ES-I3 (cell line): ENCODE measurements at regions not wholly inside any gene's neighbourhood (a gene's known extent, or its start where the extent isn't known, plus 50 kb on each side); places are given as distances from the start of the nearest gene placed in this dataset.

Experiments used
- H3K36me3 ChIP-seq: 2 replicates; pipeline ENCODE4 v1.6.1; 2013; ENCODE audit warnings: mild to moderate bottlenecking, low read length, control low read depth, moderate library complexity; ENCODE audit not compliant: insufficient read depth
- H3K4me1 ChIP-seq: 2 replicates; pipeline ENCODE4 v1.6.1; 2013; ENCODE audit warnings: mild to moderate bottlenecking, control low read depth, low read length; ENCODE audit not compliant: insufficient read depth
- H3K9ac ChIP-seq: 2 replicates; pipeline ENCODE4 v1.6.1; 2013; ENCODE audit warnings: low read depth, mild to moderate bottlenecking, low read length, moderate library complexity
- H3K9me3 ChIP-seq: 2 replicates; pipeline ENCODE4 v1.6.1; 2013; ENCODE audit warnings: mild to moderate bottlenecking, low read length, moderate library complexity; ENCODE audit not compliant: control insufficient read depth, insufficient read depth

DNA sequence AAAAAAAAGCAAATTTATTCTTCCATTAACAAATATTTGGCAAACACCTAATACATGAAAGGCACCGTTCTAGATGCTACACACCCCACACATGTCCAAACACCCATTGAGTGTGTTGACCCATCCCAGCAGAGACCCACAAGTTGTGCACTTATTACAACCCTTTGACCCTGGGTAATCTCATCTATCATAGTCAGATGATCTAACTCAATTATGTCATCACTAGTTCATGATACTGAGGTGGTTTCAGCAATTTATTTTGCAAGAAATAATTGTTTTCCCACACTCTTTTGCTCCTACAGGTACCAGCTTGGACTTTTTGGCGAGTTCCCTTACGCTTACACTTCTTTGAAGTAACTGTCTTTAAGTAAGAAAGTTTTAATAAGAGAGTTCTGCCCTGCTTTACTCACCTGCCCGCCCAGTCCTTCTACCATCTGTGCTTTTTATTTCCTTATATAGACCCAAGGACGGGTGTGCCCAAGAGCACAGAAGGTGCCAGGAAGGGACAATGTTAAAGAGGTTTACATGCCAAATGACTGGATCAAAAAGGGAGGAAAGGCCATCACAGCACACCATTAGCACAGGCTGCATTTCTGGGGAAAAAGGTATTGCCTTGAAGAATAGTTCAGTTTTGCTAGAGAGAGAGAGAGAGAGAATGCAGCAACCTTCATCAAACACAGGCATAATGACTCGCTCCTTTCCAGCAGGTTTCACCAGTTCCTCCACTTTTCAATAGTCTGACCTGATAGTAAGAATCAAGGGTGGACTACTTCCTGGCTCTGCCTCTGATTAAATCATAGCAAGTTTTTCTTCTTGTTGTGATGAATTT is 54.5 kb upstream of the ATP11B start:
- Histone ChIP-seq H3K9me3 (no peaks in the 10 kb centered on the region), H3K9ac (no peak overlapping the region), H3K36me3 (no peaks in the 10 kb centered on the region), H3K4me1 (no peaks in the 10 kb centered on the region)

DNA sequence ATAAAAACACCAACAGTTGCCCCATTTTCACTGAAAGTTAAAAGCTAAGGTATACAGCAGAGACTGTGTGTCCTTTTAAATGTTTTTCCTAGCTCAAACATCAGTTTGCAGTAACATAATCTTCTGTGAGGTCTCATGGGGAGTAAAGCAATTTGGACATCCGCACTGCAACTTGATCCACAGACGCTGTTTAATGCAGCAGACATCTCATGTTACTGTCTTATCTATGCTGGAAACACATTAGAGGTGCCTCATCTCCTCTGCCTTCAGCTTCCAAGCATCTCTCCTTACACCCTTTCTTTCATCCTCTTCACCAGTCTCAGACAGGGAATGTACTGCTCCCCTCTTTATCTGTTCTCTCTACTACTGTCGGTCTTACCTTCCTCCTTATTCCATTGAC is 53.7 kb upstream of the ATP11B start:
- no peaks in the 10 kb centered on the region for H3K9me3 ChIP-seq
- no peak overlapping the region for H3K9ac ChIP-seq
- no peaks in the 10 kb centered on the region for H3K36me3 ChIP-seq
- H3K4me1 ChIP-seq = no peaks in the 10 kb centered on the region

DNA sequence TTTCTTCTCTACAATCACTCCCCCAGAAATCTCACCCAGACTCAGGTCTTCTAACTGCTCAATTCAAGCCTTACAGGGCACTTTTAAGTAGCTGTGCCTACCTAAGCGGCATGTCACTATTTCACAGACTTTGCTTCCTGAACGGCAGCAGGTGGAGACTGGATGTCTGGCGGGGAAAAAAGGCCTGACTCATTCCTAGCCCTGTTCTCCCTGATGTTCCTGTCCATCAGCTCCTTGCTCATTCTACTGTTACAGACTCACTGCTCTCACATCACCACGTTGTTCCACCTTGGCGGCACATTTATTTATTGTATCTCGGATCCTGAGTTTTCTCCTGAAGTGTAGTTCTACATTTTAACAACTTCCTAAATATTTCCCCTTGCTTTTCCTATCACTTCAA is 52.6 kb upstream of the ATP11B start:
- Histone ChIP-seq H3K4me1 (no peaks in the 10 kb centered on the region), H3K9ac (no peak overlapping the region), H3K9me3 (no peaks in the 10 kb centered on the region), H3K36me3 (no peaks in the 10 kb centered on the region)

DNA sequence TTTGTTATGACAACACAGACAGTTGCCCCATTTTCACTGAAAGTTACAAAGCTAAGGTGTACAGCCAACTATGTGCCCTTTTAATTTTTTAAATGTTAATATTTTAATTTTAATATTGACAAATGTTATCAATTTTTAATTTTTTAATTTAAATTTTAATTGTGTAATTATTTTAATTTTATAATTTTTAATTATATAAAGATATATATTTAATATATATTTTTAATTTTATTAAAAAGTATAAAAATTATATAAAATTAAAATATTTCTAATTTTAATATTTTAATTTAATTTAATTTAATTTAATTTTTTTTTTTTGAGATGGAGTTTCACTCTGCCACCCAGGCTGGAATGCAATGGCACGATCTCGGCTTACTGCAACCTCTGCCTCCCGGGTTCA is 52.1 kb upstream of the ATP11B start:
- Histone ChIP-seq H3K9me3 (no peaks in the 10 kb centered on the region), H3K36me3 (no peaks in the 10 kb centered on the region), H3K9ac (no peak overlapping the region), H3K4me1 (no peaks in the 10 kb centered on the region)
